ENCODE measurements at regions not wholly inside any gene's neighbourhood (a gene's known extent, or its start where the extent isn't known, plus 50 kb on each side); places are given as distances from the start of the nearest gene placed in this dataset.
"Not testable (repeated sequence)": the region's sequence is repeated elsewhere in the genome, so short reads cannot be mapped to it uniquely, and the experiment has no call there.

GRCh38 chr17:70938336-70938735 is 769.0 kb downstream of the KCNJ2 start:
- DNase-seq (ENCODE audit: low spot score), result no peak

GRCh38 chr17:70945386-70945785 is 776.1 kb downstream of the KCNJ2 start:
- DNase-seq (ENCODE audit: low spot score), result no peak

- DNase-seq (ENCODE audit: low spot score), result no peak
These were observed 777.9 kb downstream of the KCNJ2 start for GRCh38 chr17:70947215-70947614.

GRCh38 chr17:70947636-70948565 is 778.6 kb downstream of the KCNJ2 start:
- no peak for DNase-seq (ENCODE audit: low spot score)

GRCh38 chr17:70953140-70953539 is 783.8 kb downstream of the KCNJ2 start:
- not testable (repeated sequence) for DNase-seq (ENCODE audit: low spot score)

GRCh38 chr17:70955441-70955840 is 786.1 kb downstream of the KCNJ2 start:
- no peak for DNase-seq (ENCODE audit: low spot score)

- no peak for DNase-seq (ENCODE audit: low spot score)
These were observed 787.4 kb downstream of the KCNJ2 start for GRCh38 chr17:70956726-70957125.

GRCh38 chr17:70961341-70961740 is 792.0 kb downstream of the KCNJ2 start:
- no peak for DNase-seq (ENCODE audit: low spot score)

- DNase-seq (ENCODE audit: low spot score), result no peak
These were observed 799.0 kb downstream of the KCNJ2 start for GRCh38 chr17:70968302-70968701.

- DNase-seq (ENCODE audit: low spot score), result no peak
These were observed 800.2 kb downstream of the KCNJ2 start for GRCh38 chr17:70969521-70970034.

GRCh38 chr17:70976447-70976846 is 807.1 kb downstream of the KCNJ2 start:
- DNase-seq (ENCODE audit: low spot score), result no peak

GRCh38 chr17:70984873-70985272 is 815.5 kb downstream of the KCNJ2 start:
- DNase-seq (ENCODE audit: low spot score), result no peak

GRCh38 chr17:70987867-70988340 is 818.6 kb downstream of the KCNJ2 start:
- no peak for DNase-seq (ENCODE audit: low spot score)

- DNase-seq (ENCODE audit: low spot score), result no peak
These were observed 819.3 kb downstream of the KCNJ2 start for GRCh38 chr17:70988622-70989021.

- no peak for DNase-seq (ENCODE audit: low spot score)
These were observed 819.9 kb downstream of the KCNJ2 start for GRCh38 chr17:70989280-70989679.

GRCh38 chr17:70994194-70994593 is 824.9 kb downstream of the KCNJ2 start:
- no peak for DNase-seq (ENCODE audit: low spot score)

- DNase-seq (ENCODE audit: low spot score), result no peak
These were observed 826.7 kb downstream of the KCNJ2 start for GRCh38 chr17:70995997-70996396.

GRCh38 chr17:71003736-71004135 is 834.4 kb downstream of the KCNJ2 start:
- DNase-seq (ENCODE audit: low spot score), result no peak

- no peak for DNase-seq (ENCODE audit: low spot score)
These were observed 835.1 kb downstream of the KCNJ2 start for GRCh38 chr17:71004413-71004812.

GRCh38 chr17:71011391-71011790 is 842.1 kb downstream of the KCNJ2 start:
- DNase-seq (ENCODE audit: low spot score), result no peak

- DNase-seq (ENCODE audit: low spot score), result no peak
These were observed 850.4 kb downstream of the KCNJ2 start for GRCh38 chr17:71019699-71020098.

GRCh38 chr17:71022758-71023157 is 853.4 kb downstream of the KCNJ2 start:
- DNase-seq (ENCODE audit: low spot score), result no peak

- DNase-seq (ENCODE audit: low spot score), result no peak
These were observed 854.1 kb downstream of the KCNJ2 start for GRCh38 chr17:71023249-71024030.

Measured in putamen (tissue), 1 donor.